Tibial nerve (tissue), 4 donors: ENCODE measurements at regions not wholly inside any gene's neighbourhood (a gene's known extent, or its start where the extent isn't known, plus 50 kb on each side); places are given as distances from the start of the nearest gene placed in this dataset.

Source experiments
- DNase-seq, 2 donors: peaks; one replicate each; pipeline ENCODE4 v3.0.0-alpha.2; 2019; ENCODE audit warnings: low spot score in 2 of 2
- H3K27ac ChIP-seq, 4 donors: fragments of 200-600 bp; sonication (generic) in 3 of 4; one replicate each; pipeline ENCODE4 v1.5.1; 2017 to 2019; ENCODE audit warnings: mild to moderate bottlenecking in 1 of 4
- H3K27me3 ChIP-seq, 2 donors: fragments of 200-600 bp; sonication (generic) in 1 of 2; one replicate each; pipeline versions ENCODE4 v1.5.1 to v1.6.0; 2017 to 2019
- H3K36me3 ChIP-seq, 3 donors: fragments of 200-600 bp; sonication (generic); one replicate each; pipeline ENCODE4 v1.5.1; 2018 to 2019
- H3K4me1 ChIP-seq, 4 donors: fragments of 200-600 bp; sonication (generic) in 3 of 4; one replicate each; pipeline ENCODE4 v1.5.1; 2017 to 2019
- H3K4me3 ChIP-seq, 4 donors: fragments of 200-600 bp; sonication (generic) in 3 of 4; one replicate each; pipeline ENCODE4 v1.5.1; 2017 to 2019; ENCODE audit warnings: mild to moderate bottlenecking in 1 of 4, moderate library complexity in 1 of 4
- H3K9me3 ChIP-seq, 4 donors: fragments of 200-600 bp; sonication (generic) in 3 of 4; one replicate each; pipeline ENCODE4 v1.5.1; 2017 to 2019
- EP300 ChIP-seq, 2 donors: sonication (generic); formaldehyde crosslinking; IDR thresholded peaks; one replicate each; pipeline ENCODE4 v1.6.1; 2017; ENCODE audit warnings: antibody characterized with exemption in 2 of 2, mild to moderate bottlenecking in 1 of 2
- POLR2A ChIP-seq, 2 donors: fragments of 450-650 bp; IDR thresholded peaks; one replicate each; pipeline ENCODE4 v1.6.1; 2017; ENCODE audit warnings: antibody characterized with exemption in 2 of 2, mild to moderate bottlenecking in 2 of 2, moderate library complexity in 2 of 2
- WGBS, 2 donors: methylation state at CpG; one replicate each; pipeline ENCODE4 v1.1.5; 2018; 5-methylcytosine and 5-hydroxymethylcytosine counted together
- TF ChIP-seq, protein P1 (sequence below), 5 experiments: fragments of 200-600 bp in 3 of 5; fragments of 450-650 bp in 2 of 5; sonication (generic) in 3 of 5; IDR thresholded peaks; one replicate each; pipeline ENCODE4 v1.5.1; 2016 to 2019; ENCODE audit warnings: antibody characterized with exemption in 5 of 5, mild to moderate bottlenecking in 3 of 5, moderate library complexity in 2 of 5

DNA sequence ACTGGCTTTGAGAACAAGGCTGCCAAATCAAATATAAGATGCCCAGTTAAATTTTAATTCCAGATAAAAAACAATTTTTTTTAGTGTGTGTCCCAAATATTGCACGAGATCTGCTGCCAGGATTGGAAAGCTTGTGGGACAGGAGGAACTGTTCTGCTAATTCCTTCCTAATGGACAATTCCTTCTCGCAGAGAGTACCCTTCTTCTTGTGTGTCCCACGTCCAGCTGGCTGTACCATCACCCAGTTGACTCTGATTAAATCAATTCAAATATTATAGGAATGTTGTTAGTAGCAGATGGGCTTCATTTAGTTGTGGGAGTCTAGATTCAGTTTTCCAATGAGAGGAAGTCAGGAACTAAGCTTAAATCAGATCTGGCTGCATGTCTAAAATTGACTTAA, 347.9 kb upstream of the ATP10A start:
- TF ChIP-seq, protein P1, sequence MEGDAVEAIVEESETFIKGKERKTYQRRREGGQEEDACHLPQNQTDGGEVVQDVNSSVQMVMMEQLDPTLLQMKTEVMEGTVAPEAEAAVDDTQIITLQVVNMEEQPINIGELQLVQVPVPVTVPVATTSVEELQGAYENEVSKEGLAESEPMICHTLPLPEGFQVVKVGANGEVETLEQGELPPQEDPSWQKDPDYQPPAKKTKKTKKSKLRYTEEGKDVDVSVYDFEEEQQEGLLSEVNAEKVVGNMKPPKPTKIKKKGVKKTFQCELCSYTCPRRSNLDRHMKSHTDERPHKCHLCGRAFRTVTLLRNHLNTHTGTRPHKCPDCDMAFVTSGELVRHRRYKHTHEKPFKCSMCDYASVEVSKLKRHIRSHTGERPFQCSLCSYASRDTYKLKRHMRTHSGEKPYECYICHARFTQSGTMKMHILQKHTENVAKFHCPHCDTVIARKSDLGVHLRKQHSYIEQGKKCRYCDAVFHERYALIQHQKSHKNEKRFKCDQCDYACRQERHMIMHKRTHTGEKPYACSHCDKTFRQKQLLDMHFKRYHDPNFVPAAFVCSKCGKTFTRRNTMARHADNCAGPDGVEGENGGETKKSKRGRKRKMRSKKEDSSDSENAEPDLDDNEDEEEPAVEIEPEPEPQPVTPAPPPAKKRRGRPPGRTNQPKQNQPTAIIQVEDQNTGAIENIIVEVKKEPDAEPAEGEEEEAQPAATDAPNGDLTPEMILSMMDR (IDR thresholded peaks at IDR 0.05) = no peak
- no peak for TF ChIP-seq POLR2A (IDR thresholded peaks at IDR 0.05)
- TF ChIP-seq EP300 (IDR thresholded peaks at IDR 0.05) = no peak
- Histone ChIP-seq H3K9me3 (no peaks in the 10 kb centered on the region), H3K27ac (no peak overlapping the region), H3K27me3 (no peaks in the 10 kb centered on the region), H3K4me3 (no peak overlapping the region), H3K4me1 (no peaks in the 10 kb centered on the region), H3K36me3 (no peaks in the 10 kb centered on the region)
- no peak for DNase-seq
- 47 to 66% methylated on average over 3 of the region's 3 CpGs for WGBS, 2 donors

GRCh38 chr15:26201177-26201858, 338.2 kb upstream of the ATP10A start:
- Histone ChIP-seq H3K27ac (no peak overlapping the region), H3K4me3 (no peak overlapping the region), H3K4me1 (no peaks in the 10 kb centered on the region), H3K27me3 (no peaks in the 10 kb centered on the region), H3K36me3 (no peaks in the 10 kb centered on the region), H3K9me3 (no peaks in the 10 kb centered on the region)
- DNase-seq = no peak
- WGBS, 2 donors = 64 to 65% methylated on average over 9 of the region's 9 CpGs
- TF ChIP-seq, protein P1 (IDR thresholded peaks at IDR 0.05) = no peak
- TF ChIP-seq EP300 (IDR thresholded peaks at IDR 0.05) (no peak), POLR2A (IDR thresholded peaks at IDR 0.05) (no peak)

GRCh38 chr15:26200427-26200826, 337.3 kb upstream of the ATP10A start:
- Histone ChIP-seq H3K4me3 (no peak overlapping the region), H3K4me1 (no peaks in the 10 kb centered on the region), H3K36me3 (no peaks in the 10 kb centered on the region), H3K9me3 (no peaks in the 10 kb centered on the region), H3K27ac (no peak overlapping the region), H3K27me3 (no peaks in the 10 kb centered on the region)
- DNase-seq = no peak
- WGBS, 2 donors = 66 to 67% methylated on average over 8 of the region's 8 CpGs
- TF ChIP-seq EP300 (IDR thresholded peaks at IDR 0.05) (no peak), POLR2A (IDR thresholded peaks at IDR 0.05) (no peak)
- TF ChIP-seq, protein P1 (IDR thresholded peaks at IDR 0.05) = no peak

DNA sequence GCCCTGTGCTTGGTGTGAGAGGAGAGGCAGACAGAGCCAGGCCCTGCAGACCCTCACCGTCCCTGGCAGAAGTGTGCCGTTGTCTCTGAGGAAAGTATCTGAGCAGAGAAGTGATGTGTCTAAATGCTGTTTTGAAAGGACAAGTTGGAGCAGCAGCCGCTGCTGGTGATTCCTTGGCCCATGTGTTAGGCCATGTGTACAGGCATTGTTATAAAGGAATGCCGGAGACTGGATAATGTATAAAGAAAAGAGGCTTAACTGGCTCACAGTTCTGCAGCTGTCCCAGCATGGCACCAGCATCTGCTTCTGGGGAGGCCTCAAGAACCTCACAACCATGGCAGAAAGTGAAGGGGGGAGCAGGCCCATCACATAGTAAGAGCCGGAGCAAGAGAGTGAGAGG, 334.6 kb upstream of the ATP10A start:
- H3K4me3 ChIP-seq = no peak overlapping the region
- H3K9me3 ChIP-seq = no peaks in the 10 kb centered on the region
- DNase-seq = no peak
- H3K27me3 ChIP-seq = no peaks in the 10 kb centered on the region
- no peak for TF ChIP-seq EP300 (IDR thresholded peaks at IDR 0.05)
- no peak for TF ChIP-seq POLR2A (IDR thresholded peaks at IDR 0.05)
- TF ChIP-seq, protein P1 (IDR thresholded peaks at IDR 0.05) = no peak
- no peaks in the 10 kb centered on the region for H3K36me3 ChIP-seq
- H3K4me1 ChIP-seq = no peaks in the 10 kb centered on the region
- no peak overlapping the region for H3K27ac ChIP-seq
- 49 to 54% methylated on average over 5 of the region's 5 CpGs for WGBS, 2 donors

GRCh38 chr15:26197060-26197459, 333.9 kb upstream of the ATP10A start:
- DNase-seq = no peak
- no peak overlapping the region for H3K4me3 ChIP-seq
- WGBS, 2 donors = 57 to 69% methylated on average over 1 of the region's 1 CpG
- H3K27ac ChIP-seq = no peak overlapping the region
- H3K36me3 ChIP-seq = no peaks in the 10 kb centered on the region
- TF ChIP-seq, protein P1 (IDR thresholded peaks at IDR 0.05) = no peak
- no peaks in the 10 kb centered on the region for H3K27me3 ChIP-seq
- no peaks in the 10 kb centered on the region for H3K9me3 ChIP-seq
- no peaks in the 10 kb centered on the region for H3K4me1 ChIP-seq
